Lower leg skin (tissue), 3 donors: ENCODE measurements at regions not wholly inside any gene's neighbourhood (a gene's known extent, or its start where the extent isn't known, plus 50 kb on each side); places are given as distances from the start of the nearest gene placed in this dataset.

Experiments
- CTCF ChIP-seq, 3 donors: fragments of 450-650 bp; IDR thresholded peaks; one replicate each; pipeline ENCODE4 v1.5.1; 2016; ENCODE audit warnings: antibody characterized with exemption in 3 of 3, mild to moderate bottlenecking in 3 of 3, moderate library complexity in 2 of 3
- POLR2A ChIP-seq, 2 donors: fragments of 450-650 bp; IDR thresholded peaks; one replicate each; pipeline ENCODE4 v1.6.1; 2016 to 2017; ENCODE audit warnings: antibody characterized with exemption in 2 of 2, mild to moderate bottlenecking in 1 of 2, moderate library complexity in 1 of 2

DNA sequence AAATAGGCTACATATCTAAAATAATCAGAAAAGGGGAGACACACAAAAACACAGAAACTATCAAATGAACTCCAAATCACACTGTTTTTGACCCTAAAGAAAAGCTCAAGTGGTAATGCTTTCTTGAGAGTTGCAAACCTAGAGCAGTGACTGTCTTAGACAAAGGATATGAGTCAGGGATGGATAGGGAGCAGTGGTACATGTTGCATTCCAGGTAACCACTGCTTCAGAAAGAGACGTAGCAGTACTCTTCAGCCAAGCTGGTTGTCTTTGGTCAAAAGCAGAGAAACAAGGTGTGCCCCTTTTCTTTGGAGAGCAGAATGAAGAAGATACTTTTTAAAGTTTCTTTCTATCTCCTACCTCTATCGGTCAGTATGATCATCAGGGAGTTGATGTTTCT is 1003.6 kb downstream of the CDH9 start:
- TF ChIP-seq CTCF (IDR thresholded peaks at IDR 0.05) (no peak), POLR2A (IDR thresholded peaks at IDR 0.05) (no peak)
